ENCODE measurements at regions not wholly inside any gene's neighbourhood (a gene's known extent, or its start where the extent isn't known, plus 50 kb on each side); places are given as distances from the start of the nearest gene placed in this dataset.

DNA sequence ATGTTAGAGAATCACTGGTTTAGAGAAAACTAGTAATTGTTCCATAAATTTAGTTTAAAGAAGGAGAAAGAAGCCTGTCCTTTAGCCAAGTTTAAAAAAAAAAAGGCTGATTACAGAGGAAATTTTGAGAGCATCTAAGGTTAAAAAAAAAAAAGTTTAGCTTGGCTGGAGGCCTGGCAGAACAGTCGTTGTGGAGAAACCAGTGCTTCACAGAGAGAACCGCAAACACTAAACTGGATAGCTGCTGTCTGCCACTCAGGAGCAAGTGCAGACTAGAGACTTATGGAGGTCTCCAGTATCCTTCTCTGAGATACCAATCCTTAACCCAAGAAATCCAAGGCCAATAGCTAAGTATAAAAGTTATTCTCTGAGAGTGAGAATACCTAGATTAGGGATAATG lies 84.8 kb upstream of the ANKRD28 start:
- no peak overlapping the region for H3K4me3 ChIP-seq (ENCODE audit: low read depth, low read length)
- H3K27ac ChIP-seq, result no peak overlapping the region
- in situ Hi-C loops (cut with HindIII; ENCODE audit: low pct_ligation_motif_present, low sequenced_read_pairs), result no loop called here
- DNase-seq, result no peak
- no peaks in the 10 kb centered on the region for H3K36me3 ChIP-seq (replicated peaks)
- TF ChIP-seq, protein P1, sequence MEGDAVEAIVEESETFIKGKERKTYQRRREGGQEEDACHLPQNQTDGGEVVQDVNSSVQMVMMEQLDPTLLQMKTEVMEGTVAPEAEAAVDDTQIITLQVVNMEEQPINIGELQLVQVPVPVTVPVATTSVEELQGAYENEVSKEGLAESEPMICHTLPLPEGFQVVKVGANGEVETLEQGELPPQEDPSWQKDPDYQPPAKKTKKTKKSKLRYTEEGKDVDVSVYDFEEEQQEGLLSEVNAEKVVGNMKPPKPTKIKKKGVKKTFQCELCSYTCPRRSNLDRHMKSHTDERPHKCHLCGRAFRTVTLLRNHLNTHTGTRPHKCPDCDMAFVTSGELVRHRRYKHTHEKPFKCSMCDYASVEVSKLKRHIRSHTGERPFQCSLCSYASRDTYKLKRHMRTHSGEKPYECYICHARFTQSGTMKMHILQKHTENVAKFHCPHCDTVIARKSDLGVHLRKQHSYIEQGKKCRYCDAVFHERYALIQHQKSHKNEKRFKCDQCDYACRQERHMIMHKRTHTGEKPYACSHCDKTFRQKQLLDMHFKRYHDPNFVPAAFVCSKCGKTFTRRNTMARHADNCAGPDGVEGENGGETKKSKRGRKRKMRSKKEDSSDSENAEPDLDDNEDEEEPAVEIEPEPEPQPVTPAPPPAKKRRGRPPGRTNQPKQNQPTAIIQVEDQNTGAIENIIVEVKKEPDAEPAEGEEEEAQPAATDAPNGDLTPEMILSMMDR (IDR thresholded peaks at IDR 0.05; ENCODE audit: low read depth, low read length, missing control alignments), result no peak
- no peaks in the 10 kb centered on the region for H3K27me3 ChIP-seq (replicated peaks)

DNA sequence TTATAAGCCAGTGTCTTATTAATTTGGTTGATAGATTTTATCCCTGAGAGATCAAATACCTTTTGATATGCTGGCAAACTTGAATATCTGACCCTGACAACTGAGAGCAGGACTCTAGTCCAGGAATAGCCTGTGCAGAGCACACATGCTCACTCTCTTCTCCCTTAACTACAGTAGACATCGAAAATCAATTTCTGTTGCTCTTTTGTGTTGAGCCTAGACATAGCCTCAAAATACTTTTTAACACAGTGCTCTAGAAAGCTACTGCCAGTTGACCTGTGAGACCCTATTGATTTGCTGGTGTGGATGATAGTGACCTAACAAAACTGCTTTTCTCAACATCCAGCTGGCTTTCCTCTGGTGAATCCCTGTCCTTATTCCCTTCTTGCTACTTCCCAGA lies 86.4 kb upstream of the ANKRD28 start:
- Histone ChIP-seq H3K27ac (no peak overlapping the region), H3K27me3 (replicated peaks) (no peaks in the 10 kb centered on the region), H3K4me3 (ENCODE audit: low read depth, low read length) (no peak overlapping the region), H3K36me3 (replicated peaks) (no peaks in the 10 kb centered on the region)
- DNase-seq, result no peak
- TF ChIP-seq, protein P1 (IDR thresholded peaks at IDR 0.05; ENCODE audit: low read depth, low read length, missing control alignments), result no peak
- in situ Hi-C loops (cut with HindIII; ENCODE audit: low pct_ligation_motif_present, low sequenced_read_pairs), result no loop called here

DNA sequence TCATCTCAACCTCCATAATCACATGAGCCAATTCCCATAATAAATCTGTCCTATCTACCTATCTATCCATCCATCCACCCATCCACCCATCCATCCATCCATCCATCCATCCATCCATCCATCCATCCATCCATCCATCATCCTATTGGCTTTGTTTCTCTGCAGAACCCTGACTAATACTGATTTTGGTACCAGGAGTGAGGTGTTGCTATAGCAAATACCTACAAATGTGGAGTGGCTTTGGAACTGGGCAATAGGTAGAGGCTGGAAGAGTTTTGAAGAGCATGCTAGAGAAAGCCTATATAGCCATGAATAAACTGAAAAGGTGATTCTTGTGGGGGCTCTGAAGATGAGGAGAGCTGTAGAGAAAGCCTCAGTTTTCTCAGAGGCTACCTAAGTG lies 88.7 kb upstream of the ANKRD28 start:
- in situ Hi-C loops (cut with HindIII; ENCODE audit: low pct_ligation_motif_present, low sequenced_read_pairs), result no loop called here
- H3K4me3 ChIP-seq (ENCODE audit: low read depth, low read length), result no peak overlapping the region
- H3K27ac ChIP-seq, result no peak overlapping the region
- TF ChIP-seq, protein P1 (IDR thresholded peaks at IDR 0.05; ENCODE audit: low read depth, low read length, missing control alignments), result no peak
- no peaks in the 10 kb centered on the region for H3K27me3 ChIP-seq (replicated peaks)
- H3K36me3 ChIP-seq (replicated peaks), result no peaks in the 10 kb centered on the region
- DNase-seq, result no peak

DNA sequence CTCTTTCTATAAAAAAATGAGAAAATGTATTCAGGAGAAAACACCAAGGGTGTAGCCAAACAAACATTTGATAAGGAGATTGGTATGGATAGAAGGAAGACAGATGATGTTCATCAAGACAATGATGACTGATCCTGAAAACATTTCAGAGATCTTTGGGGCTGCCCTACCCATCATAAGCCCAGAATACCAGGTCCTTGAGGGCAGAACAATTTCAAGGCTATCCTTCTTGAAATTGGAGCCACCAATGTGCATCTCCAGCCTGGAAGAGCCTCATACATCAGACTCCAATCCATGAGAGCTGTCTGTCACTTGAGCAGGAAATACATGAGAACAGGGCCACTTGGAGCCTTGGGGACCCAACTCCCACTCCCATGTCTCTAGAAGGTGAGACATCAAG lies 89.5 kb upstream of the ANKRD28 start:
- H3K36me3 ChIP-seq (replicated peaks), result no peaks in the 10 kb centered on the region
- H3K4me3 ChIP-seq (ENCODE audit: low read depth, low read length), result no peak overlapping the region
- H3K27ac ChIP-seq, result no peak overlapping the region
- TF ChIP-seq, protein P1 (IDR thresholded peaks at IDR 0.05; ENCODE audit: low read depth, low read length, missing control alignments), result no peak
- DNase-seq, result no peak
- in situ Hi-C loops (cut with HindIII; ENCODE audit: low pct_ligation_motif_present, low sequenced_read_pairs), result no loop called here
- no peaks in the 10 kb centered on the region for H3K27me3 ChIP-seq (replicated peaks)

DNA sequence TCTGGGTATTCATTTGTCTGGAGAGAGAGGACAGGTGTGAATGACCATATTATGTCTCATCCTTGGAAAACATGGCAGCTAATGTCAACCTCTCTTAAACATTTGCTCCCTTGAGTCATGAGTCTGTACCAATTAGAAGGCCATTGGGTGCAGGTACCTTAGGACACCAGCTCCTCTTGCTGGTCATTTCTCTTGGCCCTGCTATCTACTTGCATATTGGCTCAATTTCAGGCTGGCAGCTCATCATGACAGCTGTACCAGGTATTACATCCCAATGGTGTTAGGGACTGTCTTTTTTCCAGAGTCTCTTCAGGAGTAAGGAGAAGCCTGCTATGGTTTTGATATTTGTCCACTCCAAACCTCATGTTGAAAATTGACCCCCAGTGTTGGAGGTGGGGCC lies 92.2 kb upstream of the ANKRD28 start:
- Histone ChIP-seq H3K4me3 (ENCODE audit: low read depth, low read length) (no peak overlapping the region), H3K27ac (no peak overlapping the region), H3K36me3 (replicated peaks) (no peaks in the 10 kb centered on the region), H3K27me3 (replicated peaks) (no peaks in the 10 kb centered on the region)
- in situ Hi-C loops (cut with HindIII; ENCODE audit: low pct_ligation_motif_present, low sequenced_read_pairs), result no loop called here
- TF ChIP-seq, protein P1 (IDR thresholded peaks at IDR 0.05; ENCODE audit: low read depth, low read length, missing control alignments), result no peak
- DNase-seq, result no peak
